Stimulated activated CD4-positive, alpha-beta T cell treated with anti-CD3 and anti-CD28 coated beads, Interleukin-2, amount 100 ng/mL, for 24 hours (primary cell): ENCODE measurements at regions not wholly inside any gene's neighbourhood (a gene's known extent, or its start where the extent isn't known, plus 50 kb on each side); places are given as distances from the start of the nearest gene placed in this dataset.
"Not testable (repeated sequence)": the region's sequence is repeated elsewhere in the genome, so short reads cannot be mapped to it uniquely, and the experiment has no call there.

ENCODE experiments used
- DNase-seq, 2 donors: peaks; one replicate each; pipeline ENCODE4 v3.0.0-alpha.2; 2020

- DNase-seq: no peak
These were observed 480.9 kb upstream of the CD180 start for GRCh38 chr5:67677422-67677970.

- no peak for DNase-seq
These were observed 480.3 kb upstream of the CD180 start for GRCh38 chr5:67676863-67677262.

- DNase-seq: no peak
These were observed 477.6 kb upstream of the CD180 start for GRCh38 chr5:67674159-67674655.

- no peak for DNase-seq
These were observed 477.0 kb upstream of the CD180 start for GRCh38 chr5:67673618-67674017.

GRCh38 chr5:67673180-67673579, 476.6 kb upstream of the CD180 start:
- DNase-seq: no peak

DNA sequence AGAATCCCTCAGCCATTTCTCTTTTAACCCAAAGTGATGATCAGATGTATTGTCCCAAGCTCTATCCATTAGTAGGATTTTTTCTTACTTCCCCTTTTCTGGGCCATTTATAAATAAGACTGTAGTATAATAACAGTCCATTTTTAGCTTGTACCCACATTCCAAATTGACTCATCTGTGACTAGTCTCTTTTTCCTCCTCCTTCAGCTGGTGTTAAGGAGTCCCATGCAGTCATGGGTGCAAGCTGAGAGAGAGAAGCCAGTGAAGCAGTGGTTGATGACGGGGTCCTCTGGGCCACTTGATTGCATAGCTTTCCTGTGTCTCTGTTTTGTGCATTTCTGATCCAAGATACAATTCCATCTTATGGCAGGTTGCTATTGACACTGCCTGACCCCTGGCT, 476.0 kb upstream of the CD180 start:
- DNase-seq: no peak

DNA sequence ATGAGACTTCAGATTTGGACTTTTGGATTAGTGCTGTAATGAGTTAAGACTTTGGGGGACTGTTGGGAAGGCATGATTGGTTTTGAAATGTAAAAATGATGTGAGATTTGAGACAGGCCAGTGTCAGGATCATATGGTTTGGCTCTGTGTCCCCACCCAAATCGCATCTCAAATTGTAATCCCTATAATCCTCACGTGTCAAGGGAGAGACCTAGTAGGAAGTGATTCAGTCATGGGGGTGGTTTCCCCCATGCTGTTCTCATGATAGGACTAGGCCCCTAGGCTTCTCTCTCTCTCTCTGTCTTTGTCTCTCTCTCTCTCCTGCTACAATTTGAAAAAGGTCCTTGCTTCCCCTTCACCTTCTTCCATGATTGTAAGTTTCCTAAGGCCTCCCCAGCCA, 473.3 kb upstream of the CD180 start:
- DNase-seq: no peak

GRCh38 chr5:67660149-67660548, 463.6 kb upstream of the CD180 start:
- no peak for DNase-seq

DNA sequence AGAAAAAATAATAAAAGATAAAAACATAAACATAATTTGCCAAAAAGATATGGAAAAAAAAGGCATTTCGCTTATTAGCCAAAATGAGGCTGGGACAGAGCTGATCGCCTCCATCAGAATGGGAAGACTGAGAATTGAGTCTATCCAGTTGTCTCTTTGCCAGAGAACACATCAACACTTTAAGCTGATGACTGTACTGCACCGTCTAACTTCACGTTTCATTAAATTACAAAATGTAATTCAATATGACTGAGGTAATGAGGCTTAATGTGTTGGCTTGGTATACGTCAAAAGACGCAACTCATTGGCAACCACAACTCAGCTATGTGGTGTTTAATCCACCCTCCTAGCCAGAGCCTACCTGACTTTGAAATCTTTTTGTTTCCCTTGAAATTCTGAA, 462.7 kb upstream of the CD180 start:
- DNase-seq: no peak

- no peak for DNase-seq
These were observed 460.5 kb upstream of the CD180 start for GRCh38 chr5:67657055-67657454.

GRCh38 chr5:67652201-67652600, 455.6 kb upstream of the CD180 start:
- DNase-seq: no peak

- no peak for DNase-seq
These were observed 454.6 kb upstream of the CD180 start for GRCh38 chr5:67651180-67651579.

- no peak for DNase-seq
These were observed 451.6 kb upstream of the CD180 start for GRCh38 chr5:67648201-67648671.

DNA sequence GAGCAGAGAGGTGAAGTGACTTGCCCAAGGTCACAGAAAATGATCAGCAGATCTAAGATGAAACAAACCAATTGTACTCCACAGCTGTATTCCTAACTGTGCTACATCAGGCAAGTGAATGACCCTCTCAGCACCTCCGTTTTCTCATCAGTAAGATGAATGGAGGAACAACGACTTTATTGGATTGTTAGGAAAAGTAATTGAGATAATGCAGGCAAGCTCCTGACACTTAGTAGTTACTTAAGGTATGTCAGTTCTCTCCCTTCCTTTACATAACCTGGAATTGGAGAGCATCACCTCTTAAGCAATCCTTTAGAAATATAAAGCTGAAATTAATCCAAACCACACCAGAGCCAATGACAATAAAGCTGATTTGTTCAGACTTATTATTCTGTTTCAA, 451.2 kb upstream of the CD180 start:
- no peak for DNase-seq

- DNase-seq: no peak
These were observed 447.8 kb upstream of the CD180 start for GRCh38 chr5:67644221-67644920.

DNA sequence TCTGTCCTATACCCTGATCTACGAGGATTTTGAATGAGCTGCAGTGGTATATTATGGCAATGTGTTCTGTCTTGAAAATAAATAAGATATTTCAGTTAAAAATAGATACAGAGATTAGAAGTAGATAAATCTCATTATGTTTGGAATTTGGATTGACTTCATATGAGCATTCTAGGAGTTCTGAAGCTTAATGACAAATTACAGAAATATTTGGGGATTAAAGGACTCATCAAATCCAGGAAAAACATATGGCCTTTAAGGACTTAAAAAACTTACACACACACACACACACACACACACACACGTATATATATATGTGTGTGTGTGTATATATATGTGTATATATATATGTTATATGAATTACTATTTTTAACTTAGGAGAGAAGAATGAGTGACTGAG, 446.9 kb upstream of the CD180 start:
- DNase-seq: no peak

GRCh38 chr5:67639976-67640375, 443.4 kb upstream of the CD180 start:
- DNase-seq: no peak

GRCh38 chr5:67639313-67639712, 442.7 kb upstream of the CD180 start:
- DNase-seq: no peak

DNA sequence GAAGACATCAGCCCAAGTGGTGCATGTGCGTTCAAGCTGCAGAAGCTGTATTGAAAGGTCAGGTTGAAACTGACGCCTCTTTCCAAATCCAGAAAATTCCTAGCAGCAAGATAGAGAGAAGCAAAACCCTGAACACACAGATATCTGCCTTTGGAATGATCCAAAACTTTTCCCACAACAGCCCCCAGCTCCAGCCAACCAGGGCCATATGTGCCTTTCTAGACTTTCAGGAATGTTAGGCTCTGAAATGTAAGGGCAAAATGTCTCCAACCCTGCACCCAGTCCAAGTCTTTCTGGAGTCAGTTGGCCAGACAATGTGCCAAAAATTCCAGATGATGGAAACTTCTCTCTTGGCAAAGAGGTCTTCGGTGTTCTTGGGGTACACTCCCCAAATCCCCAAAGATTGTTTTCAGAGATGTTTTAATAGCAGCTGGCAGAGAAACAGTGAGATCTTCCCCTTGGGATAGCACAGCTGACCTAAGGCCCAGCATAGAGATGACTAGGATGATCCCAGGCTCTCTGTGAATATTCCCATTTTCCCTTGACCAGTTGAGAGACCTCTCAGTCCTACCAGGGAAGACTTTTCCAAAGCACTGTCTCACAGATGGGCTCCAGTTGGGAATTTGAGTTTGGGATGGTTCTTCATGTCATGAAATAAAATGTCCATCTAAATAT, 440.4 kb upstream of the CD180 start:
- no peak for DNase-seq

GRCh38 chr5:67636091-67636490, 439.5 kb upstream of the CD180 start:
- no peak for DNase-seq

DNA sequence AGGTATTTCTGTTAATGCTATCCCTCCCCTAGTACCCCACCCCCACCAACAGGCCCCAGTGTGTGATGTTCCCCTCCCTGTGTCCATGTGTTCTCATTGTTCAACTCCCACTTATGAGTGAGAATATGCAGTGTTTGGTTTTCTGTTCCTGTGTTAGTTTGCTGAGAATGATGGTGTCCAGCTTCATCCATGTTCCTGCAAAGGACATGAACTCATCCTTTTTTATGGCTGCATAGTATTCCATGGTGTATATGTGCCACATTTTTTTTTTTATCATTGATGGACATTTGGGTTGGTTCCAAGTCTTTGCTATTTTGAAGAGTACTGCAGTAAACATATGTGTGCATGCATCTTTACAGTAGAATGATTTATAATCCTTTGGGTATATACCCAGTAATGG, 430.5 kb upstream of the CD180 start:
- not testable (repeated sequence) for DNase-seq

- DNase-seq: no peak
These were observed 426.5 kb upstream of the CD180 start for GRCh38 chr5:67623078-67623477.

- DNase-seq: no peak
These were observed 424.1 kb upstream of the CD180 start for GRCh38 chr5:67620424-67621397.
